GM18520 (cell line): ENCODE measurements at regions not wholly inside any gene's neighbourhood (a gene's known extent, or its start where the extent isn't known, plus 50 kb on each side); places are given as distances from the start of the nearest gene placed in this dataset.

Experiments used
- ATAC-seq: cut with Tn5 transposase; IDR thresholded peaks from one replicate; pipeline ENCODE4 v1.9.1; 2021; ENCODE audit not compliant: unreplicated experiment

GRCh38 chr7:155999631-156000489, 187.6 kb upstream of the SHH start:
- ATAC-seq = no peak

GRCh38 chr7:155998766-155999630, 186.7 kb upstream of the SHH start:
- no peak for ATAC-seq

GRCh38 chr7:155998328-155998691, 186.0 kb upstream of the SHH start:
- ATAC-seq = no peak

- ATAC-seq = no peak
These were observed 185.4 kb upstream of the SHH start for GRCh38 chr7:155997431-155998327.

- ATAC-seq = no peak
These were observed 184.5 kb upstream of the SHH start for GRCh38 chr7:155996718-155997280.

- ATAC-seq = no peak
These were observed 182.9 kb upstream of the SHH start for GRCh38 chr7:155995183-155995612.

- ATAC-seq = no peak
These were observed 182.1 kb upstream of the SHH start for GRCh38 chr7:155994279-155994811.

- no peak for ATAC-seq
These were observed 181.4 kb upstream of the SHH start for GRCh38 chr7:155993420-155994278.

- no peak for ATAC-seq
These were observed 180.7 kb upstream of the SHH start for GRCh38 chr7:155992974-155993373.

GRCh38 chr7:155992538-155992937, 180.3 kb upstream of the SHH start:
- ATAC-seq = no peak

- no peak for ATAC-seq
These were observed 179.8 kb upstream of the SHH start for GRCh38 chr7:155992107-155992506.

GRCh38 chr7:155991470-155991869, 179.2 kb upstream of the SHH start:
- ATAC-seq = no peak

GRCh38 chr7:155988416-155988815, 176.2 kb upstream of the SHH start:
- ATAC-seq = no peak

- ATAC-seq = no peak
These were observed 175.5 kb upstream of the SHH start for GRCh38 chr7:155987681-155988235.

GRCh38 chr7:155986497-155987160, 174.4 kb upstream of the SHH start:
- no peak for ATAC-seq

GRCh38 chr7:155985518-155986250, 173.4 kb upstream of the SHH start:
- ATAC-seq = no peak

- no peak for ATAC-seq
These were observed 172.5 kb upstream of the SHH start for GRCh38 chr7:155984609-155985405.
